HCT116 (cell line): ENCODE measurements at regions not wholly inside any gene's neighbourhood (a gene's known extent, or its start where the extent isn't known, plus 50 kb on each side); places are given as distances from the start of the nearest gene placed in this dataset.
"Not testable (repeated sequence)": the region's sequence is repeated elsewhere in the genome, so short reads cannot be mapped to it uniquely, and the experiment has no call there.

ENCODE experiments used
- ATAC-seq: fragments of 200-7000 bp; cut with Tn5 transposase; 2 replicates; pipeline ENCODE4 v1.9.1; 2020; ENCODE audit warnings: mild to moderate bottlenecking, moderate library complexity
- BruUV-seq: library from RNA; stranded (reverse); fragments of 400-500 nt; replicated peaks from 2 replicates; lab custom pipeline; 2021; lab: Mats Ljungman, UMichigan
- CTCF ChIA-PET: fragments of 300-600 bp; sonication (Branson Sonifier 250); formaldehyde crosslinking; loops from one replicate; lab custom pipeline; 2021; ENCODE audit warnings: antibody characterized with exemption; lab: Charles Lee
- POLR2A ChIA-PET: fragments of 300-600, 350-600 bp; sonication (Branson Sonifier 250); formaldehyde crosslinking; loops from one replicate; lab custom pipeline; 2021; ENCODE audit warnings: antibody characterized with exemption; lab: Charles Lee
- RAD21 ChIA-PET, 2 experiments: fragments of 300-600 bp; sonication (Branson Sonifier 250); formaldehyde crosslinking; loops; one replicate each; lab custom pipeline; 2023; ENCODE audit warnings: low total read pairs in 2 of 2; ENCODE audit not compliant: uncharacterized antibody in 2 of 2, unreplicated experiment in 2 of 2, low non-redundant PET in 1 of 2; lab: Charles Lee
- DNase-seq: peaks from one replicate; pipeline ENCODE4 v3.0.0-alpha.2; 2010; ENCODE audit warnings: low read depth, low spot score
- H2AFZ ChIP-seq: fragments of 200-600 bp; shearing (Covaris generic), sonication (generic); 2 replicates; pipeline ENCODE4 v1.6.1; 2017; ENCODE audit warnings: low read depth, mixed run types, mixed read lengths, antibody characterized with exemption, low read length; ENCODE audit not compliant: poor library complexity, severe bottlenecking
- H3K27ac ChIP-seq: 2 replicates; pipeline ENCODE4 v1.5.1; 2012; ENCODE audit warnings: low read depth, low read length
- H3K27me3 ChIP-seq: fragments of 200-600 bp; sonication (generic); 2 replicates; pipeline ENCODE4 v1.6.1; 2016; ENCODE audit warnings: mixed run types, low read length, mixed read lengths; ENCODE audit not compliant: insufficient read depth
- H3K36me3 ChIP-seq, 2 experiments: fragments of 200-500 bp in 1 of 2; fragments of 200-600 bp in 1 of 2; sonication (Bioruptor generic) in 1 of 2; sonication (generic) in 1 of 2; 2 replicates each; pipeline versions ENCODE4 v1.5.1 to v1.6.1; 2014 to 2016; ENCODE audit warnings: low read length in 2 of 2, inconsistent platforms in 1 of 2, mixed read lengths in 1 of 2, mixed run types in 1 of 2; ENCODE audit not compliant: insufficient read depth in 2 of 2, control insufficient read depth in 1 of 2
- H3K4me1 ChIP-seq, 2 experiments: fragments of 200-600 bp in 1 of 2; sonication (generic) in 1 of 2; 2 replicates each; pipeline versions ENCODE4 v1.5.1 to v1.6.1; 2012 to 2017; ENCODE audit warnings: low read length in 2 of 2, inconsistent platforms in 1 of 2, mild to moderate bottlenecking in 1 of 2, mixed read lengths in 1 of 2, mixed run types in 1 of 2, moderate library complexity in 1 of 2; ENCODE audit not compliant: insufficient read depth in 2 of 2, control insufficient read depth in 1 of 2
- H3K4me2 ChIP-seq: fragments of 200-600 bp; sonication (generic); 2 replicates; pipeline ENCODE4 v1.6.1; 2017; ENCODE audit warnings: mixed run types, low read length, mixed read lengths
- H3K4me3 ChIP-seq, 2 experiments: fragments of 200-600 bp in 1 of 2; sonication (generic) in 1 of 2; replicated peaks in 1 of 2; 2 replicates each; pipeline ENCODE4 v1.5.1; 2011 to 2016; ENCODE audit warnings: low read length in 2 of 2, control low read depth in 1 of 2, low read depth in 1 of 2, mild to moderate bottlenecking in 1 of 2, mixed read lengths in 1 of 2, mixed run types in 1 of 2
- H3K79me2 ChIP-seq: fragments of 200-600 bp; sonication (generic); 2 replicates; pipeline ENCODE4 v1.6.1; 2017; ENCODE audit warnings: mild to moderate bottlenecking, mixed run types, low read length, moderate library complexity, mixed read lengths; ENCODE audit not compliant: insufficient read depth
- H3K9ac ChIP-seq: fragments of 200-600 bp; sonication (generic); 2 replicates; pipeline ENCODE4 v1.6.1; 2016; ENCODE audit warnings: low read length, mixed read lengths
- H3K9me2 ChIP-seq: fragments of 200-600 bp; sonication (generic), shearing (Covaris generic); 2 replicates; pipeline ENCODE4 v1.6.1; 2017; ENCODE audit warnings: mixed run types, mild to moderate bottlenecking, moderate library complexity; ENCODE audit not compliant: insufficient read depth
- H3K9me3 ChIP-seq, 2 experiments: fragments of 200-500 bp in 1 of 2; fragments of 200-600 bp in 1 of 2; sonication (Bioruptor generic) in 1 of 2; sonication (generic) in 1 of 2; 2 replicates each; pipeline ENCODE4 v1.6.1; 2014 to 2017; ENCODE audit warnings: low read length in 2 of 2, mixed read lengths in 2 of 2, inconsistent platforms in 1 of 2, low read depth in 1 of 2, mild to moderate bottlenecking in 1 of 2, mixed run types in 1 of 2, moderate library complexity in 1 of 2; ENCODE audit not compliant: control insufficient read depth in 1 of 2, insufficient read depth in 1 of 2
- H4K20me1 ChIP-seq: fragments of 200-600 bp; sonication (generic), shearing (Covaris generic); 2 replicates; pipeline ENCODE4 v1.6.1; 2017; ENCODE audit warnings: mixed run types, mild to moderate bottlenecking, moderate library complexity; ENCODE audit not compliant: insufficient read depth
- ATF3 ChIP-seq: IDR thresholded peaks from 2 replicates; pipeline ENCODE4 v1.6.1; 2012
- CBX3 ChIP-seq: IDR thresholded peaks from 2 replicates; pipeline ENCODE4 v1.6.1; 2012; ENCODE audit warnings: low read depth
- EGR1 ChIP-seq: IDR thresholded peaks from 2 replicates; pipeline ENCODE4 v1.6.1; 2012; ENCODE audit warnings: low read depth
- ELF1 ChIP-seq: IDR thresholded peaks from 2 replicates; pipeline ENCODE4 v1.6.1; 2012; ENCODE audit warnings: low read depth, borderline replicate concordance
- EZH2phosphoT487 ChIP-seq: fragments of 200-600 bp; IDR thresholded peaks from 2 replicates; pipeline ENCODE4 v1.6.1; 2018; ENCODE audit warnings: antibody characterized with exemption, borderline replicate concordance
- FOSL1 ChIP-seq: IDR thresholded peaks from 2 replicates; pipeline ENCODE4 v1.6.1; 2012; ENCODE audit warnings: low read depth
- JUND ChIP-seq: IDR thresholded peaks from 2 replicates; pipeline ENCODE4 v1.6.1; 2012
- POLR2A ChIP-seq: IDR thresholded peaks from 2 replicates; pipeline ENCODE4 v1.7.0; 2011; ENCODE audit warnings: borderline replicate concordance; ENCODE audit not compliant: insufficient read depth, insufficient read length; ENCODE audit errors: extremely low read depth
- POLR2AphosphoS5 ChIP-seq: IDR thresholded peaks from 2 replicates; pipeline ENCODE4 v1.6.1; 2011; ENCODE audit warnings: mild to moderate bottlenecking, low read depth, low read length, moderate library complexity
- RAD21 ChIP-seq: IDR thresholded peaks from 2 replicates; pipeline ENCODE4 v1.6.1; 2012; ENCODE audit warnings: low read depth, mild to moderate bottlenecking
- REST ChIP-seq: IDR thresholded peaks from 2 replicates; pipeline ENCODE4 v1.6.1; 2012; ENCODE audit warnings: low read depth
- SIN3A ChIP-seq: IDR thresholded peaks from 2 replicates; pipeline ENCODE4 v1.6.1; 2012; ENCODE audit warnings: low read depth
- SP1 ChIP-seq: IDR thresholded peaks from 2 replicates; pipeline ENCODE4 v1.6.1; 2012; ENCODE audit warnings: low read depth
- SRF ChIP-seq: IDR thresholded peaks from 2 replicates; pipeline ENCODE4 v1.6.1; 2012; ENCODE audit warnings: low read depth
- TCF7L2 ChIP-seq: IDR thresholded peaks from 2 replicates; pipeline ENCODE4 v1.7.0; 2011; ENCODE audit warnings: borderline replicate concordance, inconsistent platforms; ENCODE audit not compliant: insufficient read depth, insufficient read length; ENCODE audit errors: extremely low read depth
- YY1 ChIP-seq: IDR thresholded peaks from 2 replicates; pipeline ENCODE4 v1.6.1; 2011; ENCODE audit warnings: low read length, low read depth, moderate library complexity, mild to moderate bottlenecking; ENCODE audit not compliant: insufficient replicate concordance; ENCODE audit errors: extremely low read depth
- ZFX ChIP-seq: fragments of 450-650 bp; IDR thresholded peaks from 2 replicates; pipeline ENCODE4 v1.6.1; 2017
- intact Hi-C: fragments of 100-400 bp; cut with micrococcal nuclease; formaldehyde crosslinking; loops from 2 replicates; pipeline ENCODE4 v1.10.0; 2022
- TF ChIP-seq, protein P1 (sequence below): IDR thresholded peaks from 2 replicates; pipeline ENCODE4 v1.6.1; 2012

- H3K4me2 ChIP-seq, intact Hi-C loops, H3K9ac ChIP-seq, H3K79me2 ChIP-seq, H3K9me3 ChIP-seq, DNase-seq, H3K27ac ChIP-seq, H3K4me3 ChIP-seq, H3K36me3 ChIP-seq, H2AFZ ChIP-seq, POLR2A ChIA-PET, ATAC-seq, H3K27me3 ChIP-seq, RAD21 ChIA-PET, H3K4me1 ChIP-seq, BruUV-seq, CTCF ChIA-PET, H3K9me2 ChIP-seq, H4K20me1 ChIP-seq: not testable (repeated sequence)
Measured at GRCh38 chr19:20271927-20272626, 105.1 kb downstream of the ZNF486 start.

GRCh38 chr19:20271215-20271926, 104.4 kb downstream of the ZNF486 start:
- ChIA-PET POLR2A (no interaction called here), RAD21 (no interaction called here), CTCF (no interaction called here)
- Histone ChIP-seq H2AFZ (no peak overlapping the region), H3K4me2 (no peak overlapping the region), H3K4me3 (no peak overlapping the region), H3K9ac (no peak overlapping the region), H3K9me3 (peaks cover 8 to 9% of the 10 kb centered on the region in 2 experiments; a peak in 2 of 4 replicates), H4K20me1 (no peaks in the 10 kb centered on the region), H3K4me1 (no peaks in the 10 kb centered on the region), H3K79me2 (no peaks in the 10 kb centered on the region), H3K36me3 (no peaks in the 10 kb centered on the region), H3K27ac (no peak overlapping the region), H3K27me3 (no peaks in the 10 kb centered on the region), H3K9me2 (no peaks in the 10 kb centered on the region)
- no TSS peak for BruUV-seq
- DNase-seq (no peak), ATAC-seq (no peak)
- intact Hi-C loops, result no loop called here
- TF ChIP-seq TCF7L2 (no peak), POLR2A (no peak), EZH2phosphoT487 (no peak), ZFX (no peak), RAD21 (no peak), FOSL1 (no peak), YY1 (no peak), POLR2AphosphoS5 (no peak), JUND (no peak), ATF3 (no peak), SP1 (no peak), REST (no peak), EGR1 (no peak), CBX3 (no peak), SRF (no peak), SIN3A (no peak), ELF1 (no peak)
- TF ChIP-seq, protein P1, sequence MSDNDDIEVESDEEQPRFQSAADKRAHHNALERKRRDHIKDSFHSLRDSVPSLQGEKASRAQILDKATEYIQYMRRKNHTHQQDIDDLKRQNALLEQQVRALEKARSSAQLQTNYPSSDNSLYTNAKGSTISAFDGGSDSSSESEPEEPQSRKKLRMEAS, result no peak
